WTC11 (cell line): ENCODE measurements at regions not wholly inside any gene's neighbourhood (a gene's known extent, or its start where the extent isn't known, plus 50 kb on each side); places are given as distances from the start of the nearest gene placed in this dataset.

Experiments used
- ATAC-seq: fragments of 200-7000 bp; cut with Tn5 transposase; 2 replicates; pipeline ENCODE4 v1.10.0; 2021; ENCODE audit warnings: mild to moderate bottlenecking, moderate library complexity
- CTCF ChIA-PET: fragments of 300-600 bp; sonication (Branson Sonifier 250); formaldehyde crosslinking; loops from one replicate; lab custom pipeline; 2021; ENCODE audit warnings: antibody characterized with exemption; lab: Charles Lee
- POLR2A ChIA-PET: fragments of 350-600 bp; sonication (Branson Sonifier 250); formaldehyde crosslinking; loops from one replicate; lab custom pipeline; 2021; ENCODE audit warnings: antibody characterized with exemption; lab: Charles Lee
- DNase-seq: peaks from one replicate; pipeline ENCODE4 v3.0.0; 2021; ENCODE audit warnings: low spot score
- H3K27ac Mint-ChIP-seq: 2 replicates; pipeline ENCODE4 v1.8.0; 2021; ENCODE audit warnings: mixed read lengths
- H3K27me3 Mint-ChIP-seq: 2 replicates; pipeline ENCODE4 v1.8.0; 2021; ENCODE audit warnings: low read depth, mild to moderate bottlenecking, moderate library complexity, mixed read lengths
- H3K36me3 Mint-ChIP-seq: 2 replicates; pipeline ENCODE4 v1.8.0; 2021; ENCODE audit warnings: mixed read lengths
- H3K4me1 Mint-ChIP-seq: 2 replicates; pipeline ENCODE4 v1.8.0; 2022; ENCODE audit warnings: mixed read lengths
- H3K4me3 Mint-ChIP-seq: 2 replicates; pipeline ENCODE4 v1.8.0; 2021; ENCODE audit warnings: mild to moderate bottlenecking, moderate library complexity, mixed read lengths
- H3K9me3 Mint-ChIP-seq: 2 replicates; pipeline ENCODE4 v1.8.0; 2021; ENCODE audit warnings: mixed read lengths
- ATF1 ChIP-seq: sonication (generic); formaldehyde crosslinking; IDR thresholded peaks from 2 replicates; pipeline ENCODE4 v1.8.1; 2023; ENCODE audit warnings: mild to moderate bottlenecking, moderate library complexity, missing genetic modification reagents
- ATF3 ChIP-seq: sonication (generic); formaldehyde crosslinking; conservative IDR thresholded peaks from 2 replicates; pipeline ENCODE4 v1.8.1; 2022; ENCODE audit warnings: mild to moderate bottlenecking, missing genetic modification reagents
- CBFB ChIP-seq: sonication (generic); formaldehyde crosslinking; IDR thresholded peaks from 2 replicates; pipeline ENCODE4 v1.8.1; 2022; ENCODE audit warnings: mild to moderate bottlenecking, low read depth, missing genetic modification reagents
- EMX1 ChIP-seq: fragments of 250-450 bp; sonication (Bioruptor Pico); IDR thresholded peaks from 2 replicates; pipeline ENCODE4 v1.8.0; 2021; ENCODE audit warnings: mild to moderate bottlenecking
- GTF2I ChIP-seq: fragments of 250-450 bp; sonication (Bioruptor Pico); conservative IDR thresholded peaks from 2 replicates; pipeline ENCODE4 v1.4.0; 2021; ENCODE audit warnings: mild to moderate bottlenecking
- IRF2 ChIP-seq: sonication (generic); formaldehyde crosslinking; IDR thresholded peaks from 2 replicates; pipeline ENCODE4 v1.8.0; 2022; ENCODE audit warnings: low read depth, missing genetic modification reagents, borderline replicate concordance
- JUN ChIP-seq: sonication (generic); formaldehyde crosslinking; IDR thresholded peaks from 2 replicates; pipeline ENCODE4 v1.8.0; 2023; ENCODE audit warnings: mild to moderate bottlenecking, missing genetic modification reagents
- NFYB ChIP-seq: sonication (generic); formaldehyde crosslinking; conservative IDR thresholded peaks from 2 replicates; pipeline ENCODE4 v1.8.0; 2022; ENCODE audit warnings: low read depth, missing genetic modification reagents
- NR3C1 ChIP-seq: sonication (generic); formaldehyde crosslinking; conservative IDR thresholded peaks from 2 replicates; pipeline ENCODE4 v1.8.1; 2023; ENCODE audit warnings: low read depth, mild to moderate bottlenecking, missing genetic modification reagents
- RORB ChIP-seq: fragments of 250-450 bp; sonication (Bioruptor Pico); IDR thresholded peaks from 2 replicates; pipeline ENCODE4 v1.9.0; 2021; ENCODE audit warnings: mild to moderate bottlenecking
- SMAD4 ChIP-seq: sonication (generic); formaldehyde crosslinking; IDR thresholded peaks from 2 replicates; pipeline ENCODE4 v1.8.0; 2022; ENCODE audit warnings: mild to moderate bottlenecking, missing genetic modification reagents
- TEAD1 ChIP-seq: sonication (generic); formaldehyde crosslinking; IDR thresholded peaks from 2 replicates; pipeline ENCODE4 v1.8.0; 2022; ENCODE audit warnings: mild to moderate bottlenecking, missing genetic modification reagents
- USF1 ChIP-seq: sonication (generic); formaldehyde crosslinking; IDR thresholded peaks from 2 replicates; pipeline ENCODE4 v1.8.0; 2022; ENCODE audit warnings: mild to moderate bottlenecking, missing genetic modification reagents
- ZNF263 ChIP-seq: sonication (generic); formaldehyde crosslinking; IDR thresholded peaks from 2 replicates; pipeline ENCODE4 v1.8.1; 2022; ENCODE audit warnings: low read depth, mild to moderate bottlenecking, moderate library complexity, missing genetic modification reagents
- TF ChIP-seq, protein P1 (sequence below): sonication (generic); formaldehyde crosslinking; IDR thresholded peaks from 2 replicates; pipeline ENCODE4 v1.8.1; 2023; ENCODE audit warnings: mild to moderate bottlenecking, missing genetic modification reagents, moderate library complexity
- TF ChIP-seq, protein P2 (sequence below): sonication (generic); formaldehyde crosslinking; IDR thresholded peaks from 2 replicates; pipeline ENCODE4 v1.8.0; 2022; ENCODE audit warnings: mild to moderate bottlenecking, missing genetic modification reagents
- TF ChIP-seq, protein P3 (sequence below): sonication (generic); formaldehyde crosslinking; IDR thresholded peaks from 2 replicates; pipeline ENCODE4 v1.8.1; 2023; ENCODE audit warnings: mild to moderate bottlenecking, missing genetic modification reagents, borderline replicate concordance

DNA sequence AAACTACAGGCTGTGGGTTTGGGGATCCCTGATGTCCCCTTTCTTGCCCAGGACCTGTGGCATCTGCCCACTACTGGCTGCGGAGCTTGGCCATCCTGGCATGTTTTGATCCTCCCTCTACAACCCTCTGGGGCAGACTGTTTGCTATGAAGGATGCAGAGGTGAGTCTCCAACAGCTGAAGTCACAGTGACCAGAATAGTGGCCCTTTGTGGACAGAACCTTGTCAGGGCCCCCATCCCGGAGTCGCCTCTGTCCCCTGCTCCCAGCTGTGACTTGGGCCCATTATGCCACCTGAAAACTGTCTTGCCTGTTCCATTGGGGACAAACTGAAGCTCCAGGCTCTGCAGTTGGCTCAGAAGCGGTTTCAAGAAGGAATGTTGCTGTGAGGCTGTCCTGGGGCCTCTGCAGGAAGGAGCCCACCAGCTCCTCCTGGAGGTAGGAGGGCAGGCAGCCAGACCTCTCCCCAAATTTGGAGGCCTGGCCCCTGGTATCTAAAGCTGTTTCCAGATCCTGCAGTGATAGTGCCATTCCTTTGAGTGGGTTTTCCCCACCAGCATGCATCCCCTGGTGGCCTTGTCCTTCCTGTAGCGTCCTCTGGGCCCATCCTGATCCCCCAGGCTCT lies 93.3 kb downstream of the BARX1 start (continued):
- no peak for TF ChIP-seq EMX1
- TF ChIP-seq JUN (CRISPR knock-in tag): no peak
- TF ChIP-seq, protein P1, sequence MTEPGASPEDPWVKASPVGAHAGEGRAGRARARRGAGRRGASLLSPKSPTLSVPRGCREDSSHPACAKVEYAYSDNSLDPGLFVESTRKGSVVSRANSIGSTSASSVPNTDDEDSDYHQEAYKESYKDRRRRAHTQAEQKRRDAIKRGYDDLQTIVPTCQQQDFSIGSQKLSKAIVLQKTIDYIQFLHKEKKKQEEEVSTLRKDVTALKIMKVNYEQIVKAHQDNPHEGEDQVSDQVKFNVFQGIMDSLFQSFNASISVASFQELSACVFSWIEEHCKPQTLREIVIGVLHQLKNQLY (CRISPR knock-in tag): no peak
- no peak for TF ChIP-seq SMAD4
- no peak for TF ChIP-seq NR3C1 (CRISPR knock-in tag)
- TF ChIP-seq RORB (CRISPR knock-in tag): no peak
- no peak for TF ChIP-seq GTF2I (CRISPR knock-in tag)
- TF ChIP-seq ATF1 (CRISPR knock-in tag): no peak
- TF ChIP-seq USF1 (CRISPR knock-in tag): no peak
- TF ChIP-seq IRF2 (CRISPR knock-in tag): no peak

DNA sequence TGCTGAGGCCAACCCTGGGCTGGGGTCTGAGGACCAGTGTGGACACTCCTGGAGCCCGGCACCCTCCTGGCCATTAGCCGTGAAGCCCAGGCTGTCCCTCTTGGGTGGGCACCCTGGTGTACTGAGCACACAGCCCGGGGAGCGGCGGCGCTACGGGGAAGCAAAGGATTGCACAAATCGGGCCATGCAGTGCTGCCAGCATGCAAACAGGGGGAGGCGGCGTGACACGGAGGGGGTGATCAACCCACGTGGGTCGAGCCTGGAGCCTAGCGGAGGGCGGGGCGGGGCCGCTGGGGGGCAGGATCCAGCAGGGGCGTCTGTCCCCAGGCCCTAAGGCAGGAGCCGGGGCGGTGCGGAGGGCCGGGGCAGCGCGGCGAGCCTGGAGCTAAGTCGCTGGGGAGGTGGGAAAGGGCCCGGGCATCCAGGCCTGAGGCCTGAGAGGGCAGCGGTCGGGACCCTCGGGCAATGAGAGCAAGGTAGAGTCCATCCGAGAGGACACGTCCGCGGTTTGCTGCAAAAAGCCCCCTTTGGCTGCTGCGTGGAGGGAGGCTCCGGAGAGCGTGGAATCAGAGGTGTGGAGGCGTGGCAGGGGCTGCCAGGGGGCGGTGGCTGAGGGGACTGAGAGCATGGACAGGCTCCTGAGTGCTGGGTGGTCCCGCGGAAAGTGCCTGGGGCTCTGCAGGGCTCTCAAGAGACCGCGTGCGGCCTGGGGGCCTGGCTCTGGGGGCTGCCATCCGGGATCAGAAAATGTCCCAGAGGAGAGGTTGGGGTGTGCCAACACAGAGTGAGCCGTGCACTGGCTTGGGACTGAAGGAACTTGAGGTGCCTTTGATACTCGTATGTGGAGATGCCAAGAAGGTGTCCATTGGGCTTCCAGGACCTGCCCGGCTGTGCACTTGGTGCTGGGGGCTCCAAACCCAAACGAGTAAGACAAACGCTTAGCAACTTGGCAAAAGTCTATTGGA lies 94.2 kb downstream of the BARX1 start:
- ChIA-PET POLR2A (interaction anchor here (0.7 kb wide), 1 partner anchor 280 kb away, joined by 11 read pairs; no protein-coding TSS in a partner anchor), CTCF (interaction anchor here (0.8 to 5.4 kb wide), 19 partner anchors 13 to 352 kb away, joined by 3 to 52 read pairs (median 6); partner anchors contain the start of gene BARX1)
- Mint-ChIP-seq H3K4me1 (peaks cover 27% of the 10 kb centered on the region), H3K27ac (no peak overlapping the region), H3K9me3 (no peaks in the 10 kb centered on the region), H3K27me3 (no peaks in the 10 kb centered on the region; the same call in 1 of the 2 replicates), H3K4me3 (peak overlapping the region; percentile 34; the same call in 1 of the 2 replicates), H3K36me3 (no peaks in the 10 kb centered on the region)
- TF ChIP-seq ATF3 (no peak), CBFB (CRISPR knock-in tag) (no peak), ZNF263 (CRISPR knock-in tag) (no peak), TEAD1 (CRISPR knock-in tag) (no peak), NR3C1 (CRISPR knock-in tag) (no peak), NFYB (CRISPR knock-in tag) (no peak)
- TF ChIP-seq, protein P2, sequence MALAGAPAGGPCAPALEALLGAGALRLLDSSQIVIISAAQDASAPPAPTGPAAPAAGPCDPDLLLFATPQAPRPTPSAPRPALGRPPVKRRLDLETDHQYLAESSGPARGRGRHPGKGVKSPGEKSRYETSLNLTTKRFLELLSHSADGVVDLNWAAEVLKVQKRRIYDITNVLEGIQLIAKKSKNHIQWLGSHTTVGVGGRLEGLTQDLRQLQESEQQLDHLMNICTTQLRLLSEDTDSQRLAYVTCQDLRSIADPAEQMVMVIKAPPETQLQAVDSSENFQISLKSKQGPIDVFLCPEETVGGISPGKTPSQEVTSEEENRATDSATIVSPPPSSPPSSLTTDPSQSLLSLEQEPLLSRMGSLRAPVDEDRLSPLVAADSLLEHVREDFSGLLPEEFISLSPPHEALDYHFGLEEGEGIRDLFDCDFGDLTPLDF (CRISPR knock-in tag): no peak
- TF ChIP-seq, protein P3, sequence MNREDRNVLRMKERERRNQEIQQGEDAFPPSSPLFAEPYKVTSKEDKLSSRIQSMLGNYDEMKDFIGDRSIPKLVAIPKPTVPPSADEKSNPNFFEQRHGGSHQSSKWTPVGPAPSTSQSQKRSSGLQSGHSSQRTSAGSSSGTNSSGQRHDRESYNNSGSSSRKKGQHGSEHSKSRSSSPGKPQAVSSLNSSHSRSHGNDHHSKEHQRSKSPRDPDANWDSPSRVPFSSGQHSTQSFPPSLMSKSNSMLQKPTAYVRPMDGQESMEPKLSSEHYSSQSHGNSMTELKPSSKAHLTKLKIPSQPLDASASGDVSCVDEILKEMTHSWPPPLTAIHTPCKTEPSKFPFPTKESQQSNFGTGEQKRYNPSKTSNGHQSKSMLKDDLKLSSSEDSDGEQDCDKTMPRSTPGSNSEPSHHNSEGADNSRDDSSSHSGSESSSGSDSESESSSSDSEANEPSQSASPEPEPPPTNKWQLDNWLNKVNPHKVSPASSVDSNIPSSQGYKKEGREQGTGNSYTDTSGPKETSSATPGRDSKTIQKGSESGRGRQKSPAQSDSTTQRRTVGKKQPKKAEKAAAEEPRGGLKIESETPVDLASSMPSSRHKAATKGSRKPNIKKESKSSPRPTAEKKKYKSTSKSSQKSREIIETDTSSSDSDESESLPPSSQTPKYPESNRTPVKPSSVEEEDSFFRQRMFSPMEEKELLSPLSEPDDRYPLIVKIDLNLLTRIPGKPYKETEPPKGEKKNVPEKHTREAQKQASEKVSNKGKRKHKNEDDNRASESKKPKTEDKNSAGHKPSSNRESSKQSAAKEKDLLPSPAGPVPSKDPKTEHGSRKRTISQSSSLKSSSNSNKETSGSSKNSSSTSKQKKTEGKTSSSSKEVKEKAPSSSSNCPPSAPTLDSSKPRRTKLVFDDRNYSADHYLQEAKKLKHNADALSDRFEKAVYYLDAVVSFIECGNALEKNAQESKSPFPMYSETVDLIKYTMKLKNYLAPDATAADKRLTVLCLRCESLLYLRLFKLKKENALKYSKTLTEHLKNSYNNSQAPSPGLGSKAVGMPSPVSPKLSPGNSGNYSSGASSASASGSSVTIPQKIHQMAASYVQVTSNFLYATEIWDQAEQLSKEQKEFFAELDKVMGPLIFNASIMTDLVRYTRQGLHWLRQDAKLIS: no peak
- DNase-seq (peak; percentile 40), ATAC-seq (peak; percentile 12; the same call in 1 of the 2 replicates)
